GM23248 (cell line): ENCODE measurements at regions not wholly inside any gene's neighbourhood (a gene's known extent, or its start where the extent isn't known, plus 50 kb on each side); places are given as distances from the start of the nearest gene placed in this dataset.
"Not testable (repeated sequence)": the region's sequence is repeated elsewhere in the genome, so short reads cannot be mapped to it uniquely, and the experiment has no call there.

Experiments used
- DNase-seq: peaks from one replicate; pipeline ENCODE4 v3.0.0-alpha.2; 2015
- H2AFZ ChIP-seq: fragments of 200-600 bp; sonication (generic); 2 replicates; pipeline ENCODE4 v1.6.1; 2016; ENCODE audit warnings: antibody characterized with exemption
- H3F3A ChIP-seq: fragments of 200-600 bp; sonication (generic); 2 replicates; pipeline ENCODE4 v1.6.1; 2016; ENCODE audit warnings: mild to moderate bottlenecking, antibody characterized with exemption, mixed run types; ENCODE audit not compliant: insufficient read depth
- H3K27ac ChIP-seq: fragments of 200-600 bp; sonication (generic); 2 replicates; pipeline ENCODE4 v1.5.1; 2016; ENCODE audit warnings: mild to moderate bottlenecking
- H3K27me3 ChIP-seq: fragments of 200-600 bp; sonication (generic); replicated peaks from 2 replicates; pipeline ENCODE4 v1.6.1; 2016; ENCODE audit warnings: mild to moderate bottlenecking; ENCODE audit not compliant: insufficient read depth
- H3K36me3 ChIP-seq: fragments of 200-600 bp; sonication (generic); 2 replicates; pipeline ENCODE4 v1.6.1; 2016; ENCODE audit warnings: low read depth, mild to moderate bottlenecking
- H3K4me1 ChIP-seq: fragments of 200-600 bp; sonication (generic); 2 replicates; pipeline ENCODE4 v1.6.1; 2016; ENCODE audit warnings: mild to moderate bottlenecking; ENCODE audit not compliant: insufficient read depth
- H3K4me2 ChIP-seq: fragments of 200-600 bp; sonication (generic); one replicate; pipeline ENCODE4 v1.6.1; 2016; ENCODE audit warnings: mild to moderate bottlenecking; ENCODE audit not compliant: unreplicated experiment
- H3K4me3 ChIP-seq: fragments of 200-600 bp; sonication (generic); 2 replicates; pipeline ENCODE4 v1.5.1; 2016; ENCODE audit warnings: mild to moderate bottlenecking
- H3K79me2 ChIP-seq: fragments of 200-600 bp; sonication (generic); 2 replicates; pipeline ENCODE4 v1.6.1; 2016; ENCODE audit warnings: mild to moderate bottlenecking; ENCODE audit not compliant: insufficient read depth
- H3K9ac ChIP-seq: fragments of 200-600 bp; sonication (generic); 2 replicates; pipeline ENCODE4 v1.6.1; 2016; ENCODE audit warnings: mild to moderate bottlenecking
- H3K9me2 ChIP-seq: fragments of 200-600 bp; sonication (generic); 2 replicates; pipeline ENCODE4 v1.6.1; 2016; ENCODE audit warnings: mixed run types, mild to moderate bottlenecking, moderate library complexity; ENCODE audit not compliant: insufficient read depth
- H3K9me3 ChIP-seq: fragments of 200-600 bp; sonication (generic); one replicate; pipeline ENCODE4 v1.6.1; 2017; ENCODE audit warnings: low read depth
- H4K20me1 ChIP-seq: fragments of 200-600 bp; sonication (generic); 2 replicates; pipeline ENCODE4 v1.6.0; 2016; ENCODE audit not compliant: insufficient read depth
- EZH2 ChIP-seq: fragments of 200-600 bp; sonication (generic); IDR thresholded peaks from 2 replicates; pipeline ENCODE4 v1.6.1; 2018; ENCODE audit warnings: antibody characterized with exemption, mild to moderate bottlenecking; ENCODE audit not compliant: insufficient read depth, poor library complexity, severe bottlenecking
- EZH2phosphoT487 ChIP-seq: fragments of 200-600 bp; sonication (generic); IDR thresholded peaks from 2 replicates; pipeline ENCODE4 v1.6.1; 2018; ENCODE audit warnings: antibody characterized with exemption, moderate library complexity, mild to moderate bottlenecking, low read depth; ENCODE audit not compliant: insufficient read depth
- WGBS, 2 experiments: methylation state at CpG; one replicate each; pipeline ENCODE4 v1.1.6; 2015 to 2017; ENCODE audit warnings: low lambda C conversion rate in 2 of 2, low coverage in 1 of 2; ENCODE audit errors: missing lambda C conversion rate in 2 of 2; 5-methylcytosine and 5-hydroxymethylcytosine counted together
- in situ Hi-C: fragments of 300-500 bp; cut with MboI; formaldehyde crosslinking; loops from 2 replicates; pipeline ENCODE4 v1.15.0; 2020

- H3F3A ChIP-seq, result no peaks in the 10 kb centered on the region
- 34 to 41% methylated on average over 7 of the region's 7 CpGs for WGBS, 2 experiments
- no peaks in the 10 kb centered on the region for H3K4me1 ChIP-seq
- in situ Hi-C loops, result no loop called here
- no peaks in the 10 kb centered on the region for H3K36me3 ChIP-seq
- no peaks in the 10 kb centered on the region for H4K20me1 ChIP-seq
- no peak for DNase-seq
- no peak overlapping the region for H3K27ac ChIP-seq
- no peak for TF ChIP-seq EZH2
- no peak for TF ChIP-seq EZH2phosphoT487
- H3K9me3 ChIP-seq, result no peaks in the 10 kb centered on the region
- H3K79me2 ChIP-seq, result no peaks in the 10 kb centered on the region
- H3K9ac ChIP-seq, result no peak overlapping the region
- H2AFZ ChIP-seq, result no peak overlapping the region
- H3K27me3 ChIP-seq, result no peaks in the 10 kb centered on the region
- no peak overlapping the region for H3K4me3 ChIP-seq
- no peak overlapping the region for H3K4me2 ChIP-seq
- H3K9me2 ChIP-seq, result no peaks in the 10 kb centered on the region
Observed at GRCh38 chr13:22839603-22840530, 340.9 kb upstream of the SGCG start.

- no peak for DNase-seq
- H3K4me2 ChIP-seq, result no peak overlapping the region
- no peak overlapping the region for H2AFZ ChIP-seq
- no peaks in the 10 kb centered on the region for H3K27me3 ChIP-seq
- 24 to 26% methylated on average over 2 of the region's 2 CpGs for WGBS, 2 experiments
- H3K4me1 ChIP-seq, result no peaks in the 10 kb centered on the region
- H3K9me3 ChIP-seq, result no peaks in the 10 kb centered on the region
- in situ Hi-C loops, result no loop called here
- H3K9ac ChIP-seq, result no peak overlapping the region
- no peak overlapping the region for H3K4me3 ChIP-seq
- H3F3A ChIP-seq, result no peaks in the 10 kb centered on the region
- H4K20me1 ChIP-seq, result no peaks in the 10 kb centered on the region
- no peak for TF ChIP-seq EZH2
- no peak for TF ChIP-seq EZH2phosphoT487
- H3K79me2 ChIP-seq, result no peaks in the 10 kb centered on the region
- no peaks in the 10 kb centered on the region for H3K9me2 ChIP-seq
- H3K27ac ChIP-seq, result no peak overlapping the region
- H3K36me3 ChIP-seq, result no peaks in the 10 kb centered on the region
Observed at GRCh38 chr13:22846551-22846950, 334.2 kb upstream of the SGCG start.

GRCh38 chr13:22848539-22849052 lies 332.2 kb upstream of the SGCG start:
- Histone ChIP-seq H4K20me1 (no peaks in the 10 kb centered on the region), H3K27ac (no peak overlapping the region), H3K4me3 (no peak overlapping the region), H3K9me2 (no peaks in the 10 kb centered on the region), H3F3A (no peaks in the 10 kb centered on the region), H3K9me3 (no peaks in the 10 kb centered on the region), H2AFZ (no peak overlapping the region), H3K27me3 (no peaks in the 10 kb centered on the region), H3K79me2 (no peaks in the 10 kb centered on the region), H3K9ac (no peak overlapping the region), H3K36me3 (no peaks in the 10 kb centered on the region), H3K4me1 (no peaks in the 10 kb centered on the region), H3K4me2 (no peak overlapping the region)
- in situ Hi-C loops, result no loop called here
- TF ChIP-seq EZH2, result no peak
- TF ChIP-seq EZH2phosphoT487, result no peak
- DNase-seq, result no peak
- 63 to 65% methylated on average over 29 to 31 of the region's 32 CpGs for WGBS, 2 experiments

- no peak overlapping the region for H3K4me3 ChIP-seq
- no peaks in the 10 kb centered on the region for H3K27me3 ChIP-seq
- H3K4me1 ChIP-seq, result no peaks in the 10 kb centered on the region
- H3K79me2 ChIP-seq, result no peaks in the 10 kb centered on the region
- H3K36me3 ChIP-seq, result no peaks in the 10 kb centered on the region
- H3K9ac ChIP-seq, result no peak overlapping the region
- no peaks in the 10 kb centered on the region for H4K20me1 ChIP-seq
- H3K27ac ChIP-seq, result no peak overlapping the region
- no peak overlapping the region for H2AFZ ChIP-seq
- no peaks in the 10 kb centered on the region for H3K9me3 ChIP-seq
- no peak for DNase-seq
- no peak overlapping the region for H3K4me2 ChIP-seq
- TF ChIP-seq EZH2phosphoT487 (no peak), EZH2 (no peak)
- in situ Hi-C loops, result no loop called here
- H3F3A ChIP-seq, result no peaks in the 10 kb centered on the region
- no peaks in the 10 kb centered on the region for H3K9me2 ChIP-seq
- WGBS, 2 experiments, result 44 to 54% methylated on average over 2 of the region's 2 CpGs
Observed at GRCh38 chr13:22855926-22856325, 324.9 kb upstream of the SGCG start.

GRCh38 chr13:22858980-22859379 lies 321.8 kb upstream of the SGCG start:
- H4K20me1 ChIP-seq, H3K4me1 ChIP-seq, DNase-seq, H3K27me3 ChIP-seq, H3K79me2 ChIP-seq, H3F3A ChIP-seq, H3K4me2 ChIP-seq, H3K36me3 ChIP-seq, H3K9me2 ChIP-seq, H2AFZ ChIP-seq, H3K4me3 ChIP-seq, in situ Hi-C loops, H3K27ac ChIP-seq, H3K9ac ChIP-seq, H3K9me3 ChIP-seq: not testable (repeated sequence)
- 74 to 80% methylated on average over 4 to 17 of the region's 32 CpGs for WGBS, 2 experiments

- H2AFZ ChIP-seq, H3K4me2 ChIP-seq, H3K9me2 ChIP-seq, H4K20me1 ChIP-seq, H3K4me1 ChIP-seq, in situ Hi-C loops, H3K27me3 ChIP-seq, H3K27ac ChIP-seq, H3F3A ChIP-seq, H3K9ac ChIP-seq, H3K9me3 ChIP-seq, H3K4me3 ChIP-seq, H3K79me2 ChIP-seq, H3K36me3 ChIP-seq, DNase-seq: not testable (repeated sequence)
- 67 to 72% methylated on average over 4 to 21 of the region's 21 CpGs for WGBS, 2 experiments
Observed at GRCh38 chr13:22859411-22859810, 321.4 kb upstream of the SGCG start.
